Activated T-cell treated with anti-CD3 and anti-CD28 coated beads, Interleukin-2, amount 50 U/mL, for 72 hours (primary cell): ENCODE measurements at regions not wholly inside any gene's neighbourhood (a gene's known extent, or its start where the extent isn't known, plus 50 kb on each side); places are given as distances from the start of the nearest gene placed in this dataset.
"Not testable (repeated sequence)": the region's sequence is repeated elsewhere in the genome, so short reads cannot be mapped to it uniquely, and the experiment has no call there.

Source experiments
- ATAC-seq, 2 donors: fragments of 150-1000 bp; cut with Tn5 transposase; replicated peaks in 1 of 2; 2 replicates each; pipeline ENCODE4 v1.10.0; 2021; ENCODE audit warnings: moderate library complexity in 2 of 2, mild to moderate bottlenecking in 1 of 2
- DNase-seq, 2 donors: peaks; one replicate each; pipeline ENCODE4 v3.0.0; 2021 to 2022; ENCODE audit warnings: mixed read lengths in 1 of 2
- H3K27ac Mint-ChIP-seq: one replicate; pipeline ENCODE4 v1.8.0; 2022; ENCODE audit warnings: mild to moderate bottlenecking, moderate library complexity, mixed read lengths
- H3K27me3 Mint-ChIP-seq: one replicate; pipeline ENCODE4 v1.8.0; 2022; ENCODE audit warnings: low read depth, mixed read lengths
- H3K36me3 Mint-ChIP-seq, 2 donors: one replicate each; pipeline ENCODE4 v1.8.0; 2022; ENCODE audit warnings: mixed read lengths in 2 of 2, mild to moderate bottlenecking in 1 of 2; ENCODE audit not compliant: insufficient read depth in 2 of 2
- H3K4me1 Mint-ChIP-seq: one replicate; pipeline ENCODE4 v1.8.0; 2022; ENCODE audit warnings: low read depth, mixed read lengths
- H3K4me3 Mint-ChIP-seq, 2 donors: one replicate each; pipeline ENCODE4 v1.8.0; 2022; ENCODE audit warnings: mild to moderate bottlenecking in 2 of 2, mixed read lengths in 2 of 2, moderate library complexity in 2 of 2
- H3K9me3 Mint-ChIP-seq, 2 donors: one replicate each; pipeline ENCODE4 v1.8.0; 2022; ENCODE audit warnings: mixed read lengths in 2 of 2

- ATAC-seq (no peak), DNase-seq (no peak)
- Mint-ChIP-seq H3K4me3 (no peak overlapping the region), H3K27me3 (no peaks in the 10 kb centered on the region), H3K27ac (no peak overlapping the region), H3K9me3 (peaks cover 0 to 5% of the 10 kb centered on the region in 2 donors), H3K4me1 (no peaks in the 10 kb centered on the region), H3K36me3 (no peaks in the 10 kb centered on the region)
These were observed 129.9 kb upstream of the NEGR1 start for GRCh38 chr1:72412286-72412685.

DNA sequence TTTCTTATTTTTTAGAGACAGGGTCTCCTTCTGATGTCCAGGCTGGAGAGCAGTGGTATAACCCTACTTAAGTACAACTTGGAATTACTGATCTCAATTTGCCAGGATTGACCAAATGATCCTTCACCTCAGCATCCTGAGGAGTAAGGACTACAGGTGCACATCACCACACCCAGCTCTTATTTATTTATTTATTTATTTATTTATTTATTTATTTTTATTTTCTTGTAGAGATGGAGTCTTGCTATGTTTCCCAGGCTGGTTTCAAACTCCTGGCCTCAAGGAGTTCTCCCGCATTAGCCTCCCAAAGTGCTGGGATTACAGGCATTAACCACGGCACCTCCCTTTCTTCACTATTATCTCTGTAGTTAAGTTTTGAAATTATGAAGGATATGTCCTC is 117.5 kb upstream of the NEGR1 start:
- H3K27ac Mint-ChIP-seq = no peak overlapping the region
- H3K27me3 Mint-ChIP-seq = no peaks in the 10 kb centered on the region
- peaks cover 3 to 4% of the 10 kb centered on the region in 2 donors for H3K9me3 Mint-ChIP-seq
- no peak overlapping the region for H3K4me3 Mint-ChIP-seq
- DNase-seq = no peak
- H3K4me1 Mint-ChIP-seq = no peaks in the 10 kb centered on the region
- no peaks in the 10 kb centered on the region for H3K36me3 Mint-ChIP-seq
- no peak for ATAC-seq

- Mint-ChIP-seq H3K36me3 (no peaks in the 10 kb centered on the region), H3K9me3 (peaks cover 3 to 4% of the 10 kb centered on the region in 2 donors), H3K27ac (no peak overlapping the region), H3K4me3 (no peak overlapping the region), H3K4me1 (no peaks in the 10 kb centered on the region), H3K27me3 (no peaks in the 10 kb centered on the region)
- ATAC-seq = no peak
- no peak for DNase-seq
These were observed 115.4 kb upstream of the NEGR1 start for GRCh38 chr1:72397786-72398185.

DNA sequence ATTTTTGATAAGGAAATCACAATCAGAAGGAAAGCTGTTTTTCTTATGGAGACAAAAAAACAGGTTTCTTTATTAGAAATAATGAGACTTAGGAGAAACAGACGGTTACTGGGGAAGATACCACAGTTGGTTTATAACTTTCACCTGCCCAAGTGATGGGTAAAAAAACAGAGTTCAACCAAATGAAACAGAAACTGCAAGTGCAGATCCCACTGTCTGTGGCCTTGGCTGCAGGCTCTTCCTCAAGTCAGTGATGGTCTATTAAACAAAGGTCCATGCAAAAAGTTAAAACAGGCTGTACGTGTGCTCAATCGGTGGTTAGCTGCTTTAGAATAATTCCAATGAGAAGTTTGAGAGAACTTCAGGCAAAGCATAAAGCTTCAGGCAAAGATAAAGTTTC is 112.1 kb upstream of the NEGR1 start:
- Mint-ChIP-seq H3K27me3 (no peaks in the 10 kb centered on the region), H3K36me3 (no peaks in the 10 kb centered on the region), H3K9me3 (peaks cover 5% of the 10 kb centered on the region in 2 donors), H3K27ac (no peak overlapping the region), H3K4me1 (no peaks in the 10 kb centered on the region), H3K4me3 (no peak overlapping the region)
- ATAC-seq = no peak
- no peak for DNase-seq

DNA sequence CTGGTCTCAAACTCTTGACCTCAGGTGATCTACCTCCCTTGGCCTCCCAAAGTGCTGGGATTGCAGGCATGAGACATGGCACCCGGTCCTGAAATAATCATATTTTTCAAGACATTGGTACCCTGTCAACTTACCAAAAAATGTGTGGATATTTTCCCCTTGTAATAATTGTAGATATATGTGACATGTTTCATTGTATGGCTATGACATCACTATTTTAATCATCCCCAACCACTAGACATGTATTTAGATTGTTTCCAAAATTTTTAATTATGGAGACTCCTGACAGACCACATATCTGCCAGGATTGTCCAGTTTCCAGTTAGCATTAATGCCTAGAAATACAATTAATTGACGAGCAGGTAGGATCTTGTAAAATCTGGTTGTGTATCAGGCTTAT is 96.7 kb upstream of the NEGR1 start:
- Mint-ChIP-seq H3K9me3 (peaks cover 0 to 4% of the 10 kb centered on the region in 2 donors), H3K27ac (no peak overlapping the region), H3K36me3 (no peaks in the 10 kb centered on the region), H3K27me3 (no peaks in the 10 kb centered on the region), H3K4me3 (no peak overlapping the region), H3K4me1 (no peaks in the 10 kb centered on the region)
- DNase-seq (no peak), ATAC-seq (no peak)

DNA sequence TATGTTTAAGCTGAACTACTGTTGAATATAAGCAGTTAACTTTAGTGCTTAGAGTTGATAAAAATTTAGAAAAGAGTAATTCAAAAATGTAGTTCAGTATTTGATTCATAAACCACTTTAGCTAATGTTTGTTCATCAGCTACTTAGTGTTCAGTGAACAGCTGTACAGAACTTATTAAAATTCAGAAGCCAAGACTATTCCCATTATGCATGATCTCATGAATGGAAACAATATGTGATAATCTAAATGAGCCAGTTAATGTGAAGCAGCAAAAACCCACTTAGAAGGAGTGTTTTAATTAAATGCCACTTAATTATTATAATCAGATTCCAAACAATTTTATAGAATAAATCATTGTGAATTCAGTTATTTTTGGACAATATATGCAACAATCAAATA is 92.9 kb upstream of the NEGR1 start:
- no peak for ATAC-seq
- H3K36me3 Mint-ChIP-seq = no peaks in the 10 kb centered on the region
- H3K27me3 Mint-ChIP-seq = no peaks in the 10 kb centered on the region
- H3K9me3 Mint-ChIP-seq = peaks cover 2 to 13% of the 10 kb centered on the region in 2 donors
- no peak overlapping the region for H3K4me3 Mint-ChIP-seq
- DNase-seq = no peak
- H3K4me1 Mint-ChIP-seq = no peaks in the 10 kb centered on the region
- no peak overlapping the region for H3K27ac Mint-ChIP-seq

DNA sequence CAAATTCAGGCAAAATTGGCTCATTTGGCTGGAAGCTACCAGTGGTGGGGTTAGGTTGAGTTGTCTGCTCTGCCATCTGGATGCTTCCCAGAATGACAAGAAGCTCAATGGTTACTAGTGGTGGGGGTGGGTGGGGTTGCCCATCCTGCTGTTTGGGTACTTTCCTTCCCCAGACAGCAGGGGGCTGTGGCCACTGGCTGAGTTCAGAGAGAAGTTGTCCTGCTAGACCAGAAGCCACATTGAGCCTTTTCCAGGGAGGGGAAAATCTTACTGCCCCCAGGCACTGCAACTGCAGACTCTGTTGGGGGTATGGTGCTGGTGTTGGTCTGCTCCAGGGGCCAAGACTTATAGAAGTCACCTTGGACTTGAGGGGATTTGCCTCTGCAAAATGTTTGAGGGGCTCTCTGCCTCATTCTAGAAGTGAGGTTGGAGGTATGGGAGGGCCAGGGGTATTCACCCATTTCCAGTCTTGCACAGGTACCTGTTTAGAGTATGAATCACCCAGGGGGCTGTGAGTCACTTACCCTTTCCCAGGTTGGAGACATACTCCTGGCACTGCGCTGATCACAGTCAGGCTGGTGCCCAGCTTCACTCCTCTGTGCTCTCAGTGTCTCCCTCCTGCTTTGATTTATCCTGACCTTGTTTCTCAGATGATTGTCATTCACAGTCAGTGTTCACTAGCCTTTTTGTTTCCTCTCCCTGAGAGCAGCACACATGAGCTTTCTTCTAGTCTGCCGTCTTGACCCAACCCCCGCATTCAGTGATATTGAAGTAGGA is 89.1 kb upstream of the NEGR1 start:
- DNase-seq (no peak), ATAC-seq (no peak)
- peaks cover 5 to 17% of the 10 kb centered on the region in 2 donors for H3K9me3 Mint-ChIP-seq
- H3K36me3 Mint-ChIP-seq = no peaks in the 10 kb centered on the region
- H3K27ac Mint-ChIP-seq = no peak overlapping the region
- no peak overlapping the region for H3K4me3 Mint-ChIP-seq
- no peaks in the 10 kb centered on the region for H3K4me1 Mint-ChIP-seq
- H3K27me3 Mint-ChIP-seq = no peaks in the 10 kb centered on the region

DNA sequence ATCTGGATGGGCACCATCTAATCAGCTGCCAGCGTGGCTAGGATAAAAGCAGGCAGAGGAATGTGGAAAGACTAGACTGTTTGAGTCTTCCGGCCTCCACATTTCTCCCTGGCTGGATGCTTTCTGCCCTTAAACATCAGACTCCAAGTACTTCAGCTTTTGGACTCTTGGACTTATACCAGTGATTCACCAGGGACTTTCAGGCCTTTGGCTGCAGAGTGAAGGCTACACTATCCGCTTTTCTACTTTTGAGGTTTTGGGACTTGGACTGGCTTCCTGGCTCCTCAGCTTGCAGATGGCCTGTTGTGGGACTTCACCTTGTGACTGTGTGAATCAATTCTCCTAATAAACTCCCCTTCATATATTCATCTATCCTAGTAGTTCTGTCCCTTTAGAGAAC is 88.5 kb upstream of the NEGR1 start:
- H3K27ac Mint-ChIP-seq, H3K36me3 Mint-ChIP-seq, H3K4me3 Mint-ChIP-seq, H3K4me1 Mint-ChIP-seq, ATAC-seq, DNase-seq, H3K27me3 Mint-ChIP-seq: not testable (repeated sequence)
- H3K9me3 Mint-ChIP-seq = peaks cover 5 to 17% of the 10 kb centered on the region in 2 donors

- Mint-ChIP-seq H3K4me1 (no peaks in the 10 kb centered on the region), H3K4me3 (no peak overlapping the region), H3K27me3 (no peaks in the 10 kb centered on the region), H3K27ac (no peak overlapping the region), H3K9me3 (peaks cover 5 to 17% of the 10 kb centered on the region in 2 donors), H3K36me3 (no peaks in the 10 kb centered on the region)
- DNase-seq = no peak
- ATAC-seq = no peak
These were observed 86.9 kb upstream of the NEGR1 start for GRCh38 chr1:72369069-72369757.

DNA sequence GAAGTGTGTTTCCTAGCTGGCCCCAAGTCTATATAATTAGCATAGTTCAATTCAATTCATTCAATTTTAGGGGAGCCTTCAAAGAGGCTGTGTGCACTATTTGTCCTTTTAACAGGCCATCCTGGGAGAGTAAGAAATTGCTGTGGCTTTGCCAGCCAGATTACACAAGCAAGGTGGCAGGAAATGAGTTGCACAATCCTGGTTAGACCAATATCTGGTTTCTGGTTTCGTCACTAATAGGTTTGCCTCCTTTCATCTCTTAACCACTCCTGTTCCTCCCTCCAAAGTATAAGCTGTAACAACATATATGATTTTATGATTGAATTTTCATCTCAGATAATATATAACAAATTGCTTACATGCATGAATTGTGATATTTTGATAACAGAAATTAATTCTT is 84.1 kb upstream of the NEGR1 start:
- ATAC-seq (no peak), DNase-seq (no peak)
- Mint-ChIP-seq H3K9me3 (peaks cover 5 to 12% of the 10 kb centered on the region in 2 donors), H3K36me3 (no peaks in the 10 kb centered on the region), H3K27ac (no peak overlapping the region), H3K27me3 (no peaks in the 10 kb centered on the region), H3K4me3 (no peak overlapping the region), H3K4me1 (no peaks in the 10 kb centered on the region)

- Mint-ChIP-seq H3K4me3 (no peak overlapping the region), H3K27ac (no peak overlapping the region), H3K36me3 (no peaks in the 10 kb centered on the region), H3K9me3 (peaks cover 5 to 12% of the 10 kb centered on the region in 2 donors), H3K4me1 (no peaks in the 10 kb centered on the region), H3K27me3 (no peaks in the 10 kb centered on the region)
- DNase-seq (no peak), ATAC-seq (no peak)
These were observed 83.4 kb upstream of the NEGR1 start for GRCh38 chr1:72365693-72366092.

- ATAC-seq (no peak), DNase-seq (no peak)
- H3K4me3 Mint-ChIP-seq = no peak overlapping the region
- H3K27me3 Mint-ChIP-seq = no peaks in the 10 kb centered on the region
- H3K4me1 Mint-ChIP-seq = no peaks in the 10 kb centered on the region
- no peaks in the 10 kb centered on the region for H3K36me3 Mint-ChIP-seq
- H3K27ac Mint-ChIP-seq = no peak overlapping the region
- peaks cover 0 to 2% of the 10 kb centered on the region in 2 donors for H3K9me3 Mint-ChIP-seq
These were observed 80.2 kb upstream of the NEGR1 start for GRCh38 chr1:72362538-72362937.

DNA sequence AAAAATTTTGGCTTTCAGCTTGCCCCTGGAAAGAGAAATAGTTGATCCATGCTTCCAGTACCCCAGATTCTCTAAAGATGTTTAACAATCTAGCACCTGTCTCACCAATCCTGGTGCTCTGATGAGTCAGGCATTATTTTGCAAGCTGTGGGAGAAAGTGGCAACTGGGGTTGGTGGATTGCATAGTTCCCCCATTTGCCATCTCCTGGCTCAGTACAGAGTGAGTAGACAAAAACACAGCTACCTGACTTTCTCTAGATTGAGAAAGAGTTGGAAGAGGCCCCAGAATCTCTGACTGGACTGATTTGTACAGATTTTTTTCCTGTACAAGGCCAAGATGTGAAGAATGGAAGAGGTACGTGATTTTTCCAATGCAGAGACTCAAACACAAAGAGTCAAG is 75.1 kb upstream of the NEGR1 start:
- no peak for DNase-seq
- no peak overlapping the region for H3K4me3 Mint-ChIP-seq
- H3K27me3 Mint-ChIP-seq = no peaks in the 10 kb centered on the region
- H3K4me1 Mint-ChIP-seq = no peaks in the 10 kb centered on the region
- H3K9me3 Mint-ChIP-seq = no peaks in the 10 kb centered on the region
- no peak for ATAC-seq
- no peaks in the 10 kb centered on the region for H3K36me3 Mint-ChIP-seq
- no peak overlapping the region for H3K27ac Mint-ChIP-seq

DNA sequence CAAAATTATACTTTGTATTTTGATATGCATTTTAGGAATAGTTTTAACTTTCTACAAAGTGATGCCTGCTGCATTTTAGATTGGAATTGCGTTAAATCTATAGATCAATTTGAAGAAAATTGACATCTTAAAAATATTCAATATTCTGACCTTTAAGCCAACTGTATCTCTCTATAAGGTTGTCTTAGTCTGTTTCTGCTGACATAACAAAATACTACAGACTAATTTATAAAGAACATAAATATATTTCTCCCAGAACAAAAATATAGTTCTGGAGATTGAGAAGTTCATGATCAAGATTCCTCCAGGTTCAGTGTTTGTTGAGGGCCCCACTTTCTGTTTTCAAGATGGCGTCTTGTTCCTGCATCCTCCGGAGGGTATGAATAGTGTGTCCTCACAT is 73.6 kb upstream of the NEGR1 start:
- DNase-seq (no peak), ATAC-seq (no peak)
- Mint-ChIP-seq H3K27me3 (no peaks in the 10 kb centered on the region), H3K36me3 (no peaks in the 10 kb centered on the region), H3K27ac (no peak overlapping the region), H3K4me1 (no peaks in the 10 kb centered on the region), H3K9me3 (no peaks in the 10 kb centered on the region), H3K4me3 (no peak overlapping the region)
